NT2/D1 (cell line): ENCODE measurements at regions not wholly inside any gene's neighbourhood (a gene's known extent, or its start where the extent isn't known, plus 50 kb on each side); places are given as distances from the start of the nearest gene placed in this dataset.

Experiments used
- DNase-seq: peaks from one replicate; pipeline ENCODE4 v3.0.0-alpha.2; 2011; ENCODE audit warnings: low read depth, low spot score
- H3K27me3 ChIP-seq: 2 replicates; pipeline ENCODE4 v1.6.0; 2011; ENCODE audit warnings: mild to moderate bottlenecking; ENCODE audit not compliant: insufficient read length, insufficient read depth
- H3K36me3 ChIP-seq: 2 replicates; pipeline ENCODE4 v1.6.1; 2011; ENCODE audit warnings: mild to moderate bottlenecking, low read length, mixed read lengths; ENCODE audit not compliant: insufficient read depth, insufficient read length
- H3K4me1 ChIP-seq: 2 replicates; pipeline ENCODE4 v1.5.1; 2011; ENCODE audit not compliant: insufficient read depth, insufficient read length
- H3K4me3 ChIP-seq: 2 replicates; pipeline ENCODE4 v1.5.1; 2011; ENCODE audit warnings: low read depth; ENCODE audit not compliant: insufficient read length
- H3K9ac ChIP-seq: 2 replicates; pipeline ENCODE4 v1.6.0; 2011; ENCODE audit warnings: low read depth; ENCODE audit not compliant: insufficient read length
- H3K9me3 ChIP-seq: 2 replicates; pipeline ENCODE4 v1.5.1; 2011; ENCODE audit warnings: mild to moderate bottlenecking, low read length; ENCODE audit not compliant: insufficient read depth
- SUZ12 ChIP-seq: IDR thresholded peaks from 2 replicates; pipeline ENCODE4 v1.6.1; 2011; ENCODE audit not compliant: insufficient read length, insufficient read depth; ENCODE audit errors: extremely low read depth
- YY1 ChIP-seq: IDR thresholded peaks from 2 replicates; pipeline ENCODE4 v1.6.1; 2011; ENCODE audit not compliant: insufficient read length, insufficient read depth
- ZNF274 ChIP-seq: IDR thresholded peaks from 2 replicates; pipeline ENCODE4 v1.6.1; 2011; ENCODE audit warnings: mild to moderate bottlenecking, low read depth, low read length

- Histone ChIP-seq H3K36me3 (no peaks in the 10 kb centered on the region), H3K4me3 (no peak overlapping the region), H3K4me1 (no peaks in the 10 kb centered on the region), H3K9ac (no peak overlapping the region), H3K27me3 (no peaks in the 10 kb centered on the region), H3K9me3 (peaks cover 7% of the 10 kb centered on the region; the same call in 1 of the 2 replicates)
- no peak for DNase-seq
- TF ChIP-seq YY1 (no peak), SUZ12 (no peak), ZNF274 (no peak)
Measured at GRCh38 chr10:81270051-81270450, 604.9 kb upstream of the NRG3 start.

GRCh38 chr10:81280497-81281479 lies 594.2 kb upstream of the NRG3 start:
- Histone ChIP-seq H3K9me3 (no peaks in the 10 kb centered on the region), H3K4me1 (no peaks in the 10 kb centered on the region), H3K27me3 (no peaks in the 10 kb centered on the region), H3K4me3 (no peak overlapping the region), H3K36me3 (no peaks in the 10 kb centered on the region), H3K9ac (no peak overlapping the region)
- DNase-seq: no peak
- TF ChIP-seq SUZ12 (no peak), ZNF274 (no peak), YY1 (no peak)

GRCh38 chr10:81288544-81288943 lies 586.5 kb upstream of the NRG3 start:
- no peak for TF ChIP-seq YY1
- TF ChIP-seq SUZ12: no peak
- TF ChIP-seq ZNF274: no peak

GRCh38 chr10:81297292-81297691 lies 577.7 kb upstream of the NRG3 start:
- Histone ChIP-seq H3K4me1 (no peaks in the 10 kb centered on the region), H3K4me3 (no peak overlapping the region), H3K36me3 (no peaks in the 10 kb centered on the region), H3K27me3 (no peaks in the 10 kb centered on the region), H3K9me3 (no peaks in the 10 kb centered on the region), H3K9ac (no peak overlapping the region)
- no peak for DNase-seq
- TF ChIP-seq YY1 (no peak), ZNF274 (no peak), SUZ12 (no peak)

More at GRCh38 chr10:81288544-81288943, 586.5 kb upstream of the NRG3 start:
- Histone ChIP-seq H3K36me3 (no peaks in the 10 kb centered on the region), H3K9me3 (no peaks in the 10 kb centered on the region), H3K9ac (no peak overlapping the region), H3K4me3 (no peak overlapping the region), H3K4me1 (no peaks in the 10 kb centered on the region), H3K27me3 (no peaks in the 10 kb centered on the region)
- DNase-seq: no peak

- no peak overlapping the region for H3K4me3 ChIP-seq
- no peak for TF ChIP-seq ZNF274
- TF ChIP-seq YY1: no peak
- no peak for TF ChIP-seq SUZ12
- no peaks in the 10 kb centered on the region for H3K4me1 ChIP-seq
- DNase-seq: no peak
- H3K9ac ChIP-seq: no peak overlapping the region
- H3K36me3 ChIP-seq: no peaks in the 10 kb centered on the region
- H3K9me3 ChIP-seq: no peaks in the 10 kb centered on the region
- no peaks in the 10 kb centered on the region for H3K27me3 ChIP-seq
Measured at GRCh38 chr10:81303656-81304055, 571.3 kb upstream of the NRG3 start.

GRCh38 chr10:81306971-81307782 lies 567.8 kb upstream of the NRG3 start:
- Histone ChIP-seq H3K4me3 (no peak overlapping the region), H3K36me3 (no peaks in the 10 kb centered on the region), H3K9me3 (no peaks in the 10 kb centered on the region), H3K4me1 (no peaks in the 10 kb centered on the region), H3K27me3 (no peaks in the 10 kb centered on the region), H3K9ac (no peak overlapping the region)
- no peak for DNase-seq
- TF ChIP-seq SUZ12 (no peak), ZNF274 (no peak), YY1 (no peak)
